ENCODE measurements at regions not wholly inside any gene's neighbourhood (a gene's known extent, or its start where the extent isn't known, plus 50 kb on each side); places are given as distances from the start of the nearest gene placed in this dataset.

- Histone ChIP-seq H3K36me3 (replicated peaks) (no peaks in the 10 kb centered on the region), H3K27me3 (replicated peaks) (no peaks in the 10 kb centered on the region), H3K27ac (no peak overlapping the region), H3K4me3 (ENCODE audit: low read depth, low read length) (no peak overlapping the region)
- in situ Hi-C loops (cut with HindIII; ENCODE audit: low pct_ligation_motif_present, low sequenced_read_pairs) = no loop called here
- no peak for DNase-seq
- no peak for TF ChIP-seq CTCF (IDR thresholded peaks at IDR 0.05; ENCODE audit: low read depth, low read length, missing control alignments)
Observed at GRCh38 chr6:23250556-23250955, 681.2 kb downstream of the HDGFL1 start.

- in situ Hi-C loops (cut with HindIII; ENCODE audit: low pct_ligation_motif_present, low sequenced_read_pairs) = no loop called here
- Histone ChIP-seq H3K36me3 (replicated peaks) (no peaks in the 10 kb centered on the region), H3K27ac (no peak overlapping the region), H3K27me3 (replicated peaks) (no peaks in the 10 kb centered on the region), H3K4me3 (ENCODE audit: low read depth, low read length) (no peak overlapping the region)
- no peak for TF ChIP-seq CTCF (IDR thresholded peaks at IDR 0.05; ENCODE audit: low read depth, low read length, missing control alignments)
- no peak for DNase-seq
Observed at GRCh38 chr6:23262864-23263263, 693.5 kb downstream of the HDGFL1 start.

GRCh38 chr6:23265270-23265669, 695.9 kb downstream of the HDGFL1 start:
- Histone ChIP-seq H3K36me3 (replicated peaks) (no peaks in the 10 kb centered on the region), H3K4me3 (ENCODE audit: low read depth, low read length) (no peak overlapping the region), H3K27me3 (replicated peaks) (no peaks in the 10 kb centered on the region), H3K27ac (no peak overlapping the region)
- TF ChIP-seq CTCF (IDR thresholded peaks at IDR 0.05; ENCODE audit: low read depth, low read length, missing control alignments) = no peak
- no peak for DNase-seq
- in situ Hi-C loops (cut with HindIII; ENCODE audit: low pct_ligation_motif_present, low sequenced_read_pairs) = no loop called here

GRCh38 chr6:23266536-23266935, 697.2 kb downstream of the HDGFL1 start:
- in situ Hi-C loops (cut with HindIII; ENCODE audit: low pct_ligation_motif_present, low sequenced_read_pairs) = no loop called here
- no peak for TF ChIP-seq CTCF (IDR thresholded peaks at IDR 0.05; ENCODE audit: low read depth, low read length, missing control alignments)
- Histone ChIP-seq H3K4me3 (ENCODE audit: low read depth, low read length) (no peak overlapping the region), H3K36me3 (replicated peaks) (no peaks in the 10 kb centered on the region), H3K27ac (no peak overlapping the region), H3K27me3 (replicated peaks) (no peaks in the 10 kb centered on the region)
- DNase-seq = no peak

GRCh38 chr6:23267651-23268050, 698.3 kb downstream of the HDGFL1 start:
- Histone ChIP-seq H3K4me3 (ENCODE audit: low read depth, low read length) (no peak overlapping the region), H3K36me3 (replicated peaks) (no peaks in the 10 kb centered on the region), H3K27me3 (replicated peaks) (no peaks in the 10 kb centered on the region), H3K27ac (no peak overlapping the region)
- no peak for DNase-seq
- no peak for TF ChIP-seq CTCF (IDR thresholded peaks at IDR 0.05; ENCODE audit: low read depth, low read length, missing control alignments)
- in situ Hi-C loops (cut with HindIII; ENCODE audit: low pct_ligation_motif_present, low sequenced_read_pairs) = no loop called here

GRCh38 chr6:23268348-23268747, 699.0 kb downstream of the HDGFL1 start:
- Histone ChIP-seq H3K4me3 (ENCODE audit: low read depth, low read length) (no peak overlapping the region), H3K36me3 (replicated peaks) (no peaks in the 10 kb centered on the region), H3K27me3 (replicated peaks) (no peaks in the 10 kb centered on the region), H3K27ac (no peak overlapping the region)
- TF ChIP-seq CTCF (IDR thresholded peaks at IDR 0.05; ENCODE audit: low read depth, low read length, missing control alignments) = no peak
- in situ Hi-C loops (cut with HindIII; ENCODE audit: low pct_ligation_motif_present, low sequenced_read_pairs) = no loop called here
- DNase-seq = no peak
